ENCODE measurements at regions not wholly inside any gene's neighbourhood (a gene's known extent, or its start where the extent isn't known, plus 50 kb on each side); places are given as distances from the start of the nearest gene placed in this dataset.
"Not testable (repeated sequence)": the region's sequence is repeated elsewhere in the genome, so short reads cannot be mapped to it uniquely, and the experiment has no call there.

DNA sequence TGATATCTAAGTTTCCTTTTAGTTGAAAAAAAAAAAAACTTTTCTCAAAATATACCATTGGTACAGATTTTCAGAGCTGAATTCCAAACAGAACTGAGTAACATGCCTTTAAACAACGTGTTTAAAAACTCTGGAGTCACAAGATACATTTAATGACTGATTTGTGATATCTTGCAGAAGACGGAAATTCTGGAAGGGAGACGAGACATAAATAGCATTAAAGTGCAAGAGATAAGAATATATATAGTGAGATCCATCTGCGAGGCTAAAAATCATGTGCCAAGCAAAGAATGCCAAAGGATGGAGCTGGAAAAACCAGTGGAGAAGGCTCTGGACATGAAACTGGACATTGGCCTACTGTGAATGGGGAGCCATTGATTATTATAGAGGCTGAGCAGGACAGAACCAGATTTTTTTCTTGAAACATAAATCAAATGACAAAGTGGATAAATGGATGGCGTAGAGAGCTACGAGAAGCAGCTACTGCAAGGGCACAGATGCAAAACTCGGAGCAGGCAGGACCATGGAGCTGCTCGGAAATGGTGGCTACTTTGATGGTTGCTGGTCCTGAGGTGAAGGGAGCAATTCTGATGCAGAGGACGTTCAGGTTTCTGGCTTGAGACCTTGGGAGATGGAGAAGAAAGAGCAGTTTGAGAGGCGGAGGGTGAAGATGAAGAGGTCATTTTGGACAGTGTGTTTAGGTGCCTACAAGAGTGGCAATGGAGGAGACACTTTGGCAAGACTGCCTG lies 88.8 kb downstream of the CPN2 start:
- TF ChIP-seq POLR2AphosphoS5 (IDR thresholded peaks at IDR 0.05; ENCODE audit: low read depth, low read length) (no peak), POU2F2 (IDR thresholded peaks at IDR 0.05; ENCODE audit: low read depth, low read length) (no peak), TAF1 (IDR thresholded peaks at IDR 0.05; ENCODE audit: low read depth, low read length) (no peak), POLR2A (IDR thresholded peaks at IDR 0.05; ENCODE audit: low read depth, low read length) (no peak), SPI1 (IDR thresholded peaks at IDR 0.05; ENCODE audit: low read depth, low read length) (no peak), PAX5 (IDR thresholded peaks at IDR 0.05; ENCODE audit: insufficient read depth, low read length, severe bottlenecking) (no peak)
- DNase-seq (ENCODE audit: insufficient read length, low spot score) (no peak), FAIRE-seq (no peak)

DNA sequence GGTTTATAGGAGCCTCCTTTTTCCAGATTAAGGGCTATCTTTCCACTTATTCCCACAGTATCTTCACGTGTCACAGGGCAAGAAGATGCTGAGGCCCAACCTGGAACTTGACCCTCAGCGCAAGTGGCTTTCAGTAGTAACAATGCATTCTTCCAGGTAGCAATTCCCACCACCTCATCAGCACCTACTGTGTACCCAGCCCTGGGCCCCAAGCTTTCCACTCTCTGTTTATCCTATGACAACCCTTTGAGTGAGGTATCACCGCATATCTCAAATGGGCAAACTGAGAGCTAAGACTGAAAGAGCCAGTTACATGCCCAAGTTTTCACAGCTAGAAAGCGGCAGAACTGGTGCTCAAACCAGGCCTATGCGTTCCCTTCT lies 88.2 kb downstream of the CPN2 start:
- TF ChIP-seq POLR2A (IDR thresholded peaks at IDR 0.05; ENCODE audit: low read depth, low read length) = no peak
- TF ChIP-seq POU2F2 (IDR thresholded peaks at IDR 0.05; ENCODE audit: low read depth, low read length) = no peak
- no peak for TF ChIP-seq SPI1 (IDR thresholded peaks at IDR 0.05; ENCODE audit: low read depth, low read length)
- no peak for TF ChIP-seq PAX5 (IDR thresholded peaks at IDR 0.05; ENCODE audit: insufficient read depth, low read length, severe bottlenecking)
- no peak for TF ChIP-seq POLR2AphosphoS5 (IDR thresholded peaks at IDR 0.05; ENCODE audit: low read depth, low read length)
- no peak for TF ChIP-seq TAF1 (IDR thresholded peaks at IDR 0.05; ENCODE audit: low read depth, low read length)
- DNase-seq (ENCODE audit: insufficient read length, low spot score) (no peak), FAIRE-seq (no peak)

DNA sequence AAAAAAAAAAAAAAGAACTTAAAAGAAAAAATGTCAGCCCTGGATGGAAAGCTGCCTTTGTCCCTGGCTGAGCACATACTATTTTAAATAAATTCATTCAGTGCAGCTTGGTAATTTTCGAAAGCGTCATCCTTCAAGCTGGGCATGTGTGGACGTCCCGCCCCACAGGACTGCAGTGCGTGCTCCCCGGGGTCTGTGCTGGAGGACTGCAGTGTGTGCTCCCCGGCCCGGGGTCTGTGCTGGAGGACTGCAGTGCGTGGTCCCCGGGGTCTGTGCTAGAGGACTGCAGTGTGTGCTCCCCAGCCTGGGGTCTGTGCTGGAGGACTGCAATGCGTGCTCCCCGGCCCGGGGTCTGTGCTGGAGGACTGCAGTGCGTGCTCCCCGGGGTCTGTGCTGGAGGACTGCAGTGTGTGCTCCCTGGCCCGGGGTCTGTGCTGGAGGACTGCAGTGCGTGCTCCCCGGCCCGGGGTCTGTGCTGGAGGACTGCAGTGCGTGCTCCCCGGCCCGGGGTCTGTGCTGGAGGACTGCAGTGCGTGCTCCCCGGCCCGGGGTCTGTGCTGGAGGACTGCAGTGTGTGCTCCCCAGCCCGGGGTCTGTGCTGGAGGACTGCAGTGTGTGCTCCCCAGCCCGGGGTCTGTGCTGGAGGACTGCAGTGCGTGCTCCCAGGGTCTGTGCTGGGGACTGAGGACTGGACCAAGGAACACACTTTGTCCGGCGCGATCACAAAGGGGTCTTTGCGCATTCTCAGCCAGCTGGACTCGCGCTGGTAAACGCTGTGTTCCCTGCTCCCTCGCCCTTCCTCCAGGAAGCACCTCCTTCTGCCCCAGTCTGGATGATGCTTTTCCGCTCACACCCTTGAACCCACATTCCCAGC lies 86.3 kb downstream of the CPN2 start:
- FAIRE-seq; DNase-seq (ENCODE audit: insufficient read length, low spot score): not testable (repeated sequence)

DNA sequence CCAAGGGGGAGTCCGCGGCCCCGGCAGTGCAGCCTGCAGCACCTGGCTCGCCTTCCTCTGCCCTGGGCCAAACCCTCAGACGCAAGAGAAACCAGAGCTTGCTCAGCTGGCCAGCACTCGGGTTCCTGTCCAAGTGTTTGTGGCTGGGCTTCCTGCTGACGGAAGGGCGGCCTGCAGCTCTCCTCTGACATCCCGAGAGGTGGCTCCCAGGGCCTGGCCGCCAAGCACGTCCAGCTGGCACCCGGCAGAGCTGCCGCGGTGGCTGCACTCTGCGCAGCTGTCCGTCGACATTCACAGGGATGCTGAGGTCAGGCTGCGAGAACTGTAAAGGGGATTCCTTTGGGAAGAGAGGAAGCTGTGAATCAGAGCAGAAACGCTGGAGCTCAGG lies 85.6 kb downstream of the CPN2 start:
- no peak for DNase-seq (ENCODE audit: insufficient read length, low spot score)
- TF ChIP-seq PAX5 (IDR thresholded peaks at IDR 0.05; ENCODE audit: insufficient read depth, low read length, severe bottlenecking) = no peak
- TF ChIP-seq TAF1 (IDR thresholded peaks at IDR 0.05; ENCODE audit: low read depth, low read length) = no peak

DNA sequence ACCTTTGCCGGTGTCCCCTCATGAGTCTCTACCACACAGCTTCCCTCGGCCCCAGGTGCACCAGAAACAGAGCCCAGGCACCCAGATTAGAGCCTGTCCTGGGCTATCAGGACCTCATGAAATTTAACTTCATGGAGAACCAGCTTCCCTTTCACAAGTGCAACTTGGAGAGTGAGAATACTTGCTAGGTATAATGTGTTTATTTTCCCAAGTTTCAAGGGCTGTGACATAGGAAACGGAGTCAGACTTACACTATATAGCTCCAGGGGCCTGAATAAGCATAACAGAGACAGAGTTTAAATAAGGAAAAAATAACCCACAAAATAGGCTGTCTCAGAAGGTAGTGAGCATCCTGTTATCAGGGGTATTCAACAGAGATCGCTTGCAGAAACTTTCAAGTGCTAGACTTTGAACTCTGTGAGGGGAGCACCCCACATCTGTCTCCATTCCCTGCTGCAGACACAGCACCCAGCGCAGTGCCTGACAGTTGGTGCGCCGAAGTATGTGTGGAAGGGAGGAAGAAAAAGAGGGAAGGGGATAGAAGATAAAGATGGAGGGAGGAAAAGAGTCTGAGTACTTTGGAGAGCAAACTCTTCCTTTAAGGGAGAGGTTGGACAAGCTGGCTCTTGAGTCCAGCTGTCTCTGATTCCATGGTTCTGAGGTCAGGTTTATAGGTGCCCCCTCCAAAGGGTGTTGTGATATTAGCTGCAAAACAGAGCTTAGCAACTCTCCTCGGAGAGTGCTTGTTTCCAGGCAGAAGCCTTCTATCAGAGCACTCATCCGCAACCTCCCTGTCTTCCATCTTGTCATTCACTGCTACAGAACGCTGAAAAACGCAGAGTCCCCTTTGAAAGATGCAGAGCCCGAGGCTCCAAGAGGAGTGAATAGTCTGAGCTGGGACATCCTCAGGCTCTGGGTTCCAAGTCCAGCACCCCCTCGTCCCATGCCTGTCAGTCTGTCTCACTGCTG lies 84.8 kb downstream of the CPN2 start:
- DNase-seq (ENCODE audit: insufficient read length, low spot score) = no peak
- TF ChIP-seq SPI1 (IDR thresholded peaks at IDR 0.05; ENCODE audit: low read depth, low read length) (no peak), POU2F2 (IDR thresholded peaks at IDR 0.05; ENCODE audit: low read depth, low read length) (no peak), POLR2A (IDR thresholded peaks at IDR 0.05; ENCODE audit: low read depth, low read length) (no peak), TAF1 (IDR thresholded peaks at IDR 0.05; ENCODE audit: low read depth, low read length) (no peak), PAX5 (IDR thresholded peaks at IDR 0.05; ENCODE audit: insufficient read depth, low read length, severe bottlenecking) (no peak), POLR2AphosphoS5 (IDR thresholded peaks at IDR 0.05; ENCODE audit: low read depth, low read length) (no peak)
- no peak for FAIRE-seq

More for the DNA sequence above, 85.6 kb downstream of the CPN2 start:
- FAIRE-seq = no peak

DNA sequence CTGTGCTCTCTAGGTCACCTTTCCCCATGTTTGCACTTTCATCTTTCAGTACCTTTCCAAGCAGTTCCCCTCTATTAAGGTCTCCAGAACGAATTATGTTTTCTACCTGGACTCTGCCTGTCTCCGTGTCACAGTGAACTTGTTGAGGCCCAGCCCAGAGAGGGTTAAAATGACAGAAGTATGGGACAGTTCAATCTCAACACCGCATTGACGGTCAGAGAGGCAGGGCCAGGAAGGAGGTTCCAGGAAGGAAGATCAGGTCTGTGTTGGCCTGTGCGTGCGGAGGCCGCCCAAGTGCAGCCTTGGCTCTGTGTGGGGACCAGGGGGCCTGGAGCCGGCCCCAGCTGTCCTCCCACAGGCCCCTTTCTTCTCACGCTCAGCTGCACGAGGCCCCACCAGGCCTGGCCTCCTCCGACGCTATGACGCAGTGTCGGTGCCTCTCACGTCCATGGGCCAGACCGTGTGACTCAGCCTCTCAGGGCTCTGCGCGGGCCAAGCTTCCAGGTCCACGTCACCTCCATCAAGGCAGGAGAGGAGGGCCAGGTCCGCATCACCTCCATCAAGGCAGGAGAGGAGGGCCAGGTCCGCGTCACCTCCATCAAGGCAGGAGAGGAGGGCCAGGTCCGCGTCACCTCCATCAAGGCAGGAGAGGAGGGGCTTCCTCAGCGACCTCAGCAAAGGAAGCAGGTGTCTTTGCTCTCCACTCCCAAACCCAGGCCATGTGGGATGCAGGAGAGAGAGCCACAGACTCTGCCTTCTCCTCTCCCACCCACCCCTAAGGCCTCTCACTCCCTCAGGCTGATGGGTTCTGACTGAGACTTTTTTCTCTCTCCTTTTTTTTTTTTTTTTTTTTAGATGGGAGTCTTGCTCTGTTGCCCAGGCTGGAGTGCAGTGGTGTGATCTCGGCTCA lies 83.1 kb downstream of the CPN2 start:
- DNase-seq (ENCODE audit: insufficient read length, low spot score) = no peak
- TF ChIP-seq POU2F2 (IDR thresholded peaks at IDR 0.05; ENCODE audit: low read depth, low read length) = no peak
- TF ChIP-seq TAF1 (IDR thresholded peaks at IDR 0.05; ENCODE audit: low read depth, low read length) = no peak
- no peak for TF ChIP-seq POLR2AphosphoS5 (IDR thresholded peaks at IDR 0.05; ENCODE audit: low read depth, low read length)
- TF ChIP-seq POLR2A (IDR thresholded peaks at IDR 0.05; ENCODE audit: low read depth, low read length) = no peak
- TF ChIP-seq SPI1 (IDR thresholded peaks at IDR 0.05; ENCODE audit: low read depth, low read length) = no peak
- TF ChIP-seq PAX5 (IDR thresholded peaks at IDR 0.05; ENCODE audit: insufficient read depth, low read length, severe bottlenecking) = no peak
- no peak for FAIRE-seq

DNA sequence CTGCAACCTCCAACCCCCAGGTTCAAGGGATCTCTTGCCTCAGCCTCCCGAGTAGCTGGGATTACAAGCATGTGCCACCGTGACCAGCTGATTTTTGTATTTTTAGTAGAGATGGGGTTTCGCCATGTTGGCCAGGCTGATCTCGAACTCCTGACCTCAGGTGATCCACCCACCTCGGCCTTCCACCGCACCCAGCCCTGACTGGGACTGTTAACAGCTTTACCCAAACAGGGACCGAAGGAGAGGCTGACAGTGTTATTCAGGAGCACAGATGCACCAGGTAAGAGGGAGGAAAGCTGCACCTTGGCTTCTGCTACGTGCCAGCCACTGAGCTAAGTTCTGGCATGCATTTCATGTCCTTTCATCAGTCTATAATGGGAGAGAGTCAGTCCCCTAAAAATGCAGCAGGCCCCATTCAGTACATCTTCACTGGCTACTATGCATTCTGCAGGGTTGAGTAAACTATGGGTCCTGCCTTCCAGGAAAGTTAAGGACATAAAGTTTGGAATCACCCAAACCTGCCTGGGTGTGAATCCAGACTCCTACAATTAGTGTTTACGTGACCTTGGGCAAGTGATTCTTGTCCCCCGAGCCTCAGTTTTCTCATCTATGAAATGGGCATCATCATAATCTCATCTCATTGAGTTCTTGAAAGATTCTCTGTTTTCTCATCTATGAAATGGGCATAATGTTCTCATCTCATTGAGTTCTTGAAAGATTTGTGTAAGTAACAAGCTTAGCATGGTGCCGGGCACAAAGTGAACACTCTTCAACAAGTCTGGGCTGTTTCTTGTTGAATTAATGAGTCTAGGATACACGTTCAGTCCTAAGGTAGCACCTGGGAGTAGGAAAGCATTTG lies 82.2 kb downstream of the CPN2 start:
- FAIRE-seq (no peak), DNase-seq (ENCODE audit: insufficient read length, low spot score) (no peak)
- TF ChIP-seq TAF1 (IDR thresholded peaks at IDR 0.05; ENCODE audit: low read depth, low read length) = no peak
- TF ChIP-seq POU2F2 (IDR thresholded peaks at IDR 0.05; ENCODE audit: low read depth, low read length) = no peak
- TF ChIP-seq POLR2AphosphoS5 (IDR thresholded peaks at IDR 0.05; ENCODE audit: low read depth, low read length) = no peak
- no peak for TF ChIP-seq SPI1 (IDR thresholded peaks at IDR 0.05; ENCODE audit: low read depth, low read length)
- TF ChIP-seq POLR2A (IDR thresholded peaks at IDR 0.05; ENCODE audit: low read depth, low read length) = no peak
- TF ChIP-seq PAX5 (IDR thresholded peaks at IDR 0.05; ENCODE audit: insufficient read depth, low read length, severe bottlenecking) = no peak

DNA sequence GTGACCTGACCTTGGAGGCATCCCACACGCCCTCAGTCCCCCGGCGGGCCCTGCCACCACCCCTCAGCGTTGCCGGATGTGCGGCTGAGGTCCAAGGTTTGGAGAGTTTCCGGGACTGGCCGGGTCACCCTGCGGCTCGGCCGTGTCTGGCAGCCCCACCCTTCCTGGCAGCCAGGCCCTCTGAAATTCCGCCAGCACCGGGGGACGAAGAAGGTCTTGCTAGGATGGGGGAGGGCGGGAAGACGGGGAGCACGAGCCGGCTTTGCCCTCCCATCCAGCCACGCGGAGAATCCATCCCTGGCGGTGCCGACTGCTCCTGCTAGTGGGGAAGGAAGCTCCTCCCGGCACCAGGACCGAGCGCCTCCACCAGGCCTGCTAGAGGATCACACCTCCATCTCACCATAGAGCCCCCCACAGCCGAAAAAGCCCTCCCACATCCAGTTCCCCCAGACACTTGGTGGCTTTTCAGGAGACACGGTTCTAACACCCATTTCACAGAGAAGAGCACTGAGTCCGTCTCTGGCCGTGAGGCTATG lies 81.5 kb downstream of the CPN2 start:
- no peak for FAIRE-seq
- TF ChIP-seq TAF1 (IDR thresholded peaks at IDR 0.05; ENCODE audit: low read depth, low read length) (no peak), SPI1 (IDR thresholded peaks at IDR 0.05; ENCODE audit: low read depth, low read length) (no peak), POU2F2 (IDR thresholded peaks at IDR 0.05; ENCODE audit: low read depth, low read length) (no peak), PAX5 (IDR thresholded peaks at IDR 0.05; ENCODE audit: insufficient read depth, low read length, severe bottlenecking) (no peak), POLR2A (IDR thresholded peaks at IDR 0.05; ENCODE audit: low read depth, low read length) (no peak), POLR2AphosphoS5 (IDR thresholded peaks at IDR 0.05; ENCODE audit: low read depth, low read length) (no peak)

More for the DNA sequence above, 81.5 kb downstream of the CPN2 start:
- DNase-seq (ENCODE audit: insufficient read length, low spot score) = no peak

Measured in GM12891 (cell line).